ENCODE measurements at regions not wholly inside any gene's neighbourhood (a gene's known extent, or its start where the extent isn't known, plus 50 kb on each side); places are given as distances from the start of the nearest gene placed in this dataset.
"Not testable (repeated sequence)": the region's sequence is repeated elsewhere in the genome, so short reads cannot be mapped to it uniquely, and the experiment has no call there.

DNA sequence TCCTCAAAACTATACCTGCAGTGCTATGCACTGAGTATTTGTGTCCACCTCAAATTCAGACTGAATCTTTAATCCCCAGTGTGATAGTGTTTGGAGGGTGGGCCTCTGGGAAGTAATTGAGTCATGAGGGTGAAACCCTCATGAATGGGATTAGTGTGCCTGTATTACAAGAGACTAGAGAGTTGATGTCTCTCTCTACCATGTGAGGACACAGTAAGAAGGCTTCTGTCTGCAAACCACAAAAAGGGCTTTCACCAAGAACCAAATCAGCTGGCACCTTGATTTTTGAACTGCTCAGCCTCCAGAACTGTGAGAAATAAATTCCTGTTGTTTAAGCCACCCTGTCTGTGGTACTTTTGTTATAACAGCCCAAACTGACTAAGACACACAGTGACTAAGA lies 95.7 kb upstream of the DPY19L1 start:
- TF ChIP-seq, protein P1, sequence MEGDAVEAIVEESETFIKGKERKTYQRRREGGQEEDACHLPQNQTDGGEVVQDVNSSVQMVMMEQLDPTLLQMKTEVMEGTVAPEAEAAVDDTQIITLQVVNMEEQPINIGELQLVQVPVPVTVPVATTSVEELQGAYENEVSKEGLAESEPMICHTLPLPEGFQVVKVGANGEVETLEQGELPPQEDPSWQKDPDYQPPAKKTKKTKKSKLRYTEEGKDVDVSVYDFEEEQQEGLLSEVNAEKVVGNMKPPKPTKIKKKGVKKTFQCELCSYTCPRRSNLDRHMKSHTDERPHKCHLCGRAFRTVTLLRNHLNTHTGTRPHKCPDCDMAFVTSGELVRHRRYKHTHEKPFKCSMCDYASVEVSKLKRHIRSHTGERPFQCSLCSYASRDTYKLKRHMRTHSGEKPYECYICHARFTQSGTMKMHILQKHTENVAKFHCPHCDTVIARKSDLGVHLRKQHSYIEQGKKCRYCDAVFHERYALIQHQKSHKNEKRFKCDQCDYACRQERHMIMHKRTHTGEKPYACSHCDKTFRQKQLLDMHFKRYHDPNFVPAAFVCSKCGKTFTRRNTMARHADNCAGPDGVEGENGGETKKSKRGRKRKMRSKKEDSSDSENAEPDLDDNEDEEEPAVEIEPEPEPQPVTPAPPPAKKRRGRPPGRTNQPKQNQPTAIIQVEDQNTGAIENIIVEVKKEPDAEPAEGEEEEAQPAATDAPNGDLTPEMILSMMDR (IDR thresholded peaks at IDR 0.05) = not testable (repeated sequence)
- not testable (repeated sequence) for TF ChIP-seq EP300, POLR2A, POLR2AphosphoS5 (IDR thresholded peaks at IDR 0.05)

Measured in stomach (tissue), 4 donors.